GM12878 (cell line): ENCODE measurements at regions not wholly inside any gene's neighbourhood (a gene's known extent, or its start where the extent isn't known, plus 50 kb on each side); places are given as distances from the start of the nearest gene placed in this dataset.

Experiments used
- ATAC-seq: fragments of 200-7000 bp; cut with Tn5 transposase; 3 replicates; pipeline ENCODE4 v1.9.1; 2020; ENCODE audit warnings: mild to moderate bottlenecking, moderate library complexity
- BruUV-seq: library from RNA; stranded (reverse); fragments of 400-500 nt; replicated peaks from 2 replicates; lab custom pipeline; 2021; lab: Mats Ljungman, UMichigan
- CTCF ChIA-PET: fragments of 300-600 bp; sonication (Branson Sonifier 250); formaldehyde crosslinking; extraction: SDS; loops from one replicate; lab custom pipeline; 2021; ENCODE audit warnings: inconsistent platforms; lab: Yijun Ruan, JAX
- POLR2A ChIA-PET: fragments of 350-600 bp; formaldehyde crosslinking; extraction: SDS; loops from one replicate; lab custom pipeline; 2021; ENCODE audit warnings: inconsistent platforms; lab: Charles Lee
- RAD21 ChIA-PET: fragments of 300-600 bp; sonication (Branson Sonifier 250); formaldehyde crosslinking; loops from one replicate; lab custom pipeline; 2023; ENCODE audit warnings: antibody characterized with exemption; ENCODE audit not compliant: unreplicated experiment; lab: Charles Lee
- SMC1A ChIA-PET: fragments of 300-600 bp; sonication (Branson Sonifier 250); formaldehyde crosslinking; loops from one replicate; lab custom pipeline; 2023; ENCODE audit not compliant: unreplicated experiment, uncharacterized antibody; lab: Charles Lee
- DNase-seq: peaks from one replicate; pipeline ENCODE4 v3.0.0-alpha.2; 2011; ENCODE audit warnings: low read depth, low spot score
- FAIRE-seq: peaks from 3 replicates; lab custom pipeline; 2011; peaks lifted over from hg19 to GRCh38; lab: Jason Lieb, UNC
- H2AFZ ChIP-seq: 2 replicates; pipeline ENCODE4 v1.6.0; 2011; ENCODE audit warnings: low read depth, low read length, control low read depth; ENCODE audit not compliant: control insufficient read depth
- H3K27ac ChIP-seq: 2 replicates; pipeline ENCODE4 v1.5.1; 2011; ENCODE audit warnings: control low read depth; ENCODE audit not compliant: control insufficient read depth, insufficient read depth
- H3K27me3 ChIP-seq, 2 experiments: replicated peaks in 1 of 2; 2 replicates each; pipeline versions ENCODE4 v1.6.0 to v1.6.1; 2011; ENCODE audit warnings: low read length in 1 of 2; ENCODE audit not compliant: control insufficient read depth in 2 of 2, insufficient read depth in 2 of 2
- H3K36me3 ChIP-seq, 2 experiments: 2 replicates each; pipeline ENCODE4 v1.5.1; 2011; ENCODE audit warnings: low read length in 1 of 2; ENCODE audit not compliant: control insufficient read depth in 2 of 2, insufficient read depth in 2 of 2
- H3K4me1 ChIP-seq: 2 replicates; pipeline ENCODE4 v1.6.1; 2011; ENCODE audit warnings: mild to moderate bottlenecking, low read length, moderate library complexity, mixed read lengths; ENCODE audit not compliant: control insufficient read depth, insufficient read depth
- H3K4me2 ChIP-seq: 2 replicates; pipeline ENCODE4 v1.6.0; 2011; ENCODE audit warnings: control low read depth; ENCODE audit not compliant: control insufficient read depth, insufficient read depth
- H3K4me3 ChIP-seq: fragments of 200-600 bp; sonication (generic); 2 replicates; pipeline ENCODE4 v1.5.1; 2016
- H3K79me2 ChIP-seq: 2 replicates; pipeline ENCODE4 v1.6.0; 2011; ENCODE audit warnings: low read length; ENCODE audit not compliant: control insufficient read depth, insufficient read depth
- H3K9ac ChIP-seq: 2 replicates; pipeline ENCODE4 v1.8.0; 2011; ENCODE audit warnings: low read length, control low read depth, mixed read lengths; ENCODE audit not compliant: control insufficient read depth, insufficient read depth
- H3K9me3 ChIP-seq: replicated peaks from 3 replicates; pipeline ENCODE4 v1.5.1; 2011; ENCODE audit warnings: mild to moderate bottlenecking, low read length; ENCODE audit not compliant: control insufficient read depth, insufficient read depth
- H4K20me1 ChIP-seq: 2 replicates; pipeline ENCODE4 v1.6.0; 2011; ENCODE audit not compliant: control insufficient read depth, insufficient read depth
- CBX5 ChIP-seq: sonication (generic); IDR thresholded peaks from 2 replicates; pipeline ENCODE4 v1.6.1; 2016; ENCODE audit warnings: low read depth, moderate library complexity, mild to moderate bottlenecking, inconsistent platforms
- CHD4 ChIP-seq: fragments of 200-600 bp; sonication (generic); IDR thresholded peaks from 2 replicates; pipeline ENCODE4 v1.6.1; 2016; ENCODE audit warnings: mild to moderate bottlenecking
- ESRRA ChIP-seq: IDR thresholded peaks from 2 replicates; pipeline ENCODE4 v1.6.1; 2012; ENCODE audit warnings: mild to moderate bottlenecking, low read length, improper control_type of control experiment
- ETV6 ChIP-seq, 2 experiments: fragments of 450-650 bp in 1 of 2; IDR thresholded peaks in 1 of 2; conservative IDR thresholded peaks in 1 of 2; 2 replicates each; pipeline ENCODE4 v1.6.1; 2014; ENCODE audit warnings: antibody characterized with exemption in 1 of 2, borderline replicate concordance in 1 of 2, low read depth in 1 of 2, mild to moderate bottlenecking in 1 of 2, moderate library complexity in 1 of 2
- FOXK2 ChIP-seq: fragments of 450-650 bp; IDR thresholded peaks from 2 replicates; pipeline ENCODE4 v1.6.1; 2017; ENCODE audit warnings: mild to moderate bottlenecking, moderate library complexity
- GATAD2B ChIP-seq: fragments of 450-650 bp; conservative IDR thresholded peaks from 2 replicates; pipeline ENCODE4 v1.6.1; 2017; ENCODE audit warnings: low read depth, mild to moderate bottlenecking, moderate library complexity
- IKZF2 ChIP-seq, 2 experiments: fragments of 450-650 bp; IDR thresholded peaks; 2 replicates each; pipeline ENCODE4 v1.6.1; 2017; ENCODE audit warnings: mild to moderate bottlenecking in 2 of 2, moderate library complexity in 2 of 2
- IRF4 ChIP-seq: IDR thresholded peaks from 2 replicates; pipeline ENCODE4 v1.6.1; 2011; ENCODE audit warnings: low read depth, low read length
- KDM1A ChIP-seq: fragments of 200-600 bp; sonication (generic); IDR thresholded peaks from 2 replicates; pipeline ENCODE4 v1.6.1; 2016; ENCODE audit warnings: borderline replicate concordance
- NFYB ChIP-seq: IDR thresholded peaks from 2 replicates; pipeline ENCODE4 v1.6.1; 2011; ENCODE audit warnings: low read depth, mild to moderate bottlenecking, low read length, improper control_type of control experiment, moderate library complexity; ENCODE audit not compliant: insufficient read depth
- POLR2AphosphoS5 ChIP-seq: IDR thresholded peaks from 2 replicates; pipeline ENCODE4 v1.6.1; 2011; ENCODE audit warnings: mild to moderate bottlenecking, low read length, inconsistent platforms
- RBBP5 ChIP-seq: fragments of 200-600 bp; sonication (generic); conservative IDR thresholded peaks from 2 replicates; pipeline ENCODE4 v1.6.1; 2016
- RFX5 ChIP-seq: IDR thresholded peaks from 2 replicates; pipeline ENCODE4 v1.6.1; 2011; ENCODE audit warnings: low read depth, low read length, improper control_type of control experiment
- RUNX3 ChIP-seq: IDR thresholded peaks from 2 replicates; pipeline ENCODE4 v1.6.1; 2012; ENCODE audit warnings: low read length, inconsistent platforms
- SIN3A ChIP-seq: IDR thresholded peaks from 2 replicates; pipeline ENCODE4 v1.6.1; 2012; ENCODE audit warnings: low read depth, low read length, improper control_type of control experiment
- SPI1 ChIP-seq: IDR thresholded peaks from 2 replicates; pipeline ENCODE4 v1.6.1; 2011; ENCODE audit warnings: low read depth, mild to moderate bottlenecking, low read length, moderate library complexity, borderline replicate concordance; ENCODE audit not compliant: insufficient read depth
- ZBTB11 ChIP-seq: fragments of 450-650 bp; formaldehyde crosslinking; IDR thresholded peaks from 2 replicates; pipeline ENCODE4 v1.5.0; 2022; ENCODE audit warnings: mild to moderate bottlenecking, missing genetic modification characterization
- ZNF274 ChIP-seq: IDR thresholded peaks from one replicate; pipeline ENCODE4 v1.8.0; 2011; ENCODE audit not compliant: insufficient read length, insufficient read depth
- ZNF592 ChIP-seq: fragments of 450-650 bp; IDR thresholded peaks from 2 replicates; pipeline ENCODE4 v1.6.1; 2017; ENCODE audit warnings: mild to moderate bottlenecking, moderate library complexity
- WGBS: methylation state at CpG from one replicate; pipeline ENCODE4 v1.1.6; 2016; ENCODE audit warnings: low lambda C conversion rate; ENCODE audit not compliant: insufficient replicate concordance, insufficient coverage; ENCODE audit errors: missing lambda C conversion rate; 5-methylcytosine and 5-hydroxymethylcytosine counted together
- in situ Hi-C: fragments of 300-500 bp; cut with MboI; formaldehyde crosslinking; loops from 9 replicates; pipeline ENCODE4 v1.14.3; 2018; ENCODE audit warnings: mixed read lengths
- intact Hi-C: fragments of 100-400 bp; cut with micrococcal nuclease; formaldehyde crosslinking; loops from one replicate; pipeline ENCODE4 v1.14.2; 2022; ENCODE audit not compliant: unreplicated experiment

GRCh38 chr11:103010891-103011290 is 55.4 kb upstream of the MMP13 start:
- RAD21 ChIA-PET, result no interaction called here

More at GRCh38 chr11:103010891-103011290, 55.4 kb upstream of the MMP13 start:
- no peak overlapping the region for H3K4me3 ChIP-seq
- H3K27ac ChIP-seq, result no peak overlapping the region
- no TSS peak for BruUV-seq
- H3K36me3 ChIP-seq, result no peaks in the 10 kb centered on the region
- no peak overlapping the region for H2AFZ ChIP-seq
- no peaks in the 10 kb centered on the region for H3K79me2 ChIP-seq
- H3K9ac ChIP-seq, result no peak overlapping the region
- no peaks in the 10 kb centered on the region for H3K4me1 ChIP-seq
- no peaks in the 10 kb centered on the region for H3K27me3 ChIP-seq
- FAIRE-seq (no peak), DNase-seq (no peak), ATAC-seq (no peak)
- 23% methylated on average over 3 of the region's 3 CpGs for WGBS
- no peaks in the 10 kb centered on the region; the same call in 2 of the 3 replicates for H3K9me3 ChIP-seq
- H3K4me2 ChIP-seq, result no peak overlapping the region
- TF ChIP-seq KDM1A, result no peak
- no peak for TF ChIP-seq ETV6 (conservative IDR thresholded peaks at IDR 0.05 in 1 of 2, IDR thresholded peaks at IDR 0.05 in 1 of 2; ENCODE audit: borderline replicate concordance in 1 of 2, low read depth in 1 of 2)
- TF ChIP-seq FOXK2, result no peak
- no peak for TF ChIP-seq ESRRA
- TF ChIP-seq GATAD2B, result no peak
- no peak for TF ChIP-seq IRF4
- no peak for TF ChIP-seq RBBP5
- no peak for TF ChIP-seq NFYB
- no peak for TF ChIP-seq IKZF2 (IDR thresholded peaks at IDR 0.05)
- TF ChIP-seq ZNF592, result no peak
- no peak for TF ChIP-seq CHD4
- no peak for TF ChIP-seq CBX5
- no peak for TF ChIP-seq RFX5
- TF ChIP-seq ZBTB11, result no peak
- no peak for TF ChIP-seq SPI1
- TF ChIP-seq ZNF274, result no peak
- TF ChIP-seq SIN3A, result no peak
- no peak for TF ChIP-seq POLR2AphosphoS5
- no peak for TF ChIP-seq RUNX3
- ChIA-PET SMC1A (no interaction called here), CTCF (no interaction called here), POLR2A (no interaction called here)
- H4K20me1 ChIP-seq, result no peaks in the 10 kb centered on the region
- intact Hi-C loops (no loop called here), in situ Hi-C loops (no loop called here)
